Ectodermal cell (in vitro differentiated cells): ENCODE measurements at regions not wholly inside any gene's neighbourhood (a gene's known extent, or its start where the extent isn't known, plus 50 kb on each side); places are given as distances from the start of the nearest gene placed in this dataset.

Experiments
- H3K27ac ChIP-seq: 2 replicates; pipeline ENCODE4 v1.7.0; 2013; ENCODE audit warnings: mild to moderate bottlenecking, low read depth, low read length; ENCODE audit not compliant: insufficient read depth, poor library complexity, severe bottlenecking
- H3K27me3 ChIP-seq: 2 replicates; pipeline ENCODE4 v1.7.0; 2013; ENCODE audit warnings: mild to moderate bottlenecking, low read length; ENCODE audit not compliant: insufficient read depth, control insufficient read depth, poor library complexity, severe bottlenecking
- H3K36me3 ChIP-seq: one replicate; pipeline ENCODE4 v1.7.0; 2013; ENCODE audit warnings: low read length; ENCODE audit not compliant: control insufficient read depth, insufficient read depth
- H3K4me1 ChIP-seq: one replicate; pipeline ENCODE4 v1.7.0; 2013; ENCODE audit warnings: low read length; ENCODE audit not compliant: control insufficient read depth, insufficient read depth
- H3K4me3 ChIP-seq: 2 replicates; pipeline ENCODE4 v1.7.0; 2013; ENCODE audit warnings: low read depth, low read length, control low read depth; ENCODE audit not compliant: insufficient read depth
- H3K9me3 ChIP-seq: 2 replicates; pipeline ENCODE4 v1.7.0; 2013; ENCODE audit warnings: mild to moderate bottlenecking, low read length, moderate library complexity; ENCODE audit not compliant: control insufficient read depth
- WGBS, 2 experiments: methylation state at CpG; one replicate each; pipeline ENCODE4 v1.1.7; 2013; ENCODE audit warnings: missing lambda C conversion rate in 2 of 2; 5-methylcytosine and 5-hydroxymethylcytosine counted together

DNA sequence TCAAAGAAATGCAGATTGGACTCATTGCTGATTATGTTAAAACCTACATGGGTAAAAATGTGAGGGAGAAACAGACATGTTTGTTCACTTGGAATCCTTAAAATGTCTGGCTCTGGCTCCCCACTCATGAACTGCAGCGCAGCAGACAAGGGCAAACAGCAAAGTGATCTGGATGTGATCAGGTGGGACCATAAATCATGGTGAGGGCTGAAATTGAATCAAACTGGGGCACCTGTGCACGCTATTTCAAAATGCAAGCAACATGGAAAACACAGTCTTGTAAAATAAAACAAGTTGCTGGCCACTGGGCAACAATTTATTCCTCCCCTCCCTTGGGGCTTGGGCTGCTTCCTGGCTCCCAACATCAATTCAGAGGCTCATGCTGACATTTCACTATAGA, 373.4 kb downstream of the SEC16B start:
- no peak overlapping the region for H3K27ac ChIP-seq
- H3K36me3 ChIP-seq = no peaks in the 10 kb centered on the region
- no peaks in the 10 kb centered on the region for H3K4me1 ChIP-seq
- 92 to 95% methylated on average over 2 of the region's 2 CpGs for WGBS, 2 experiments
- H3K27me3 ChIP-seq = no peaks in the 10 kb centered on the region
- H3K9me3 ChIP-seq = no peaks in the 10 kb centered on the region
- no peak overlapping the region for H3K4me3 ChIP-seq

DNA sequence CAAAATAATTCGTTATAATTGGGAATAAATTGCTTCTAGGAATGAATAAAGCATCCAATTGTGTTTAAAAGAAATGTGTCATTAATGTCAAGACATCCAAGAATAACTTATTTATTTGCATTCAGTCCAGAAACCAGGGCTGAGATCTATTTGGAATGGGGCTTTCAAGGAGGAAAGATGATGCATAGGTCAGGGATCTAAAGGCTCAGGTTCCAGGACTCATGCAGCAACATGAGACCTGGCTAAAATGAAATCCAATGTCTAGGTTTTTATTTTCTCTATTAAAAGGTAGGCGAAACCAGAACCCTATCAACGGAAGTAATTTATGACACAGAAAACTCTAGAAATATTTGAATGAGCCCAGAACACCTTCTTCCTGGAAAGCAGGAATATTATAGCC, 376.8 kb downstream of the SEC16B start:
- no peaks in the 10 kb centered on the region for H3K4me1 ChIP-seq
- WGBS, 2 experiments = 94 to 95% methylated on average over 2 of the region's 3 CpGs
- H3K27me3 ChIP-seq = no peaks in the 10 kb centered on the region
- H3K4me3 ChIP-seq = no peak overlapping the region
- H3K27ac ChIP-seq = no peak overlapping the region
- no peaks in the 10 kb centered on the region for H3K9me3 ChIP-seq
- H3K36me3 ChIP-seq = no peaks in the 10 kb centered on the region

DNA sequence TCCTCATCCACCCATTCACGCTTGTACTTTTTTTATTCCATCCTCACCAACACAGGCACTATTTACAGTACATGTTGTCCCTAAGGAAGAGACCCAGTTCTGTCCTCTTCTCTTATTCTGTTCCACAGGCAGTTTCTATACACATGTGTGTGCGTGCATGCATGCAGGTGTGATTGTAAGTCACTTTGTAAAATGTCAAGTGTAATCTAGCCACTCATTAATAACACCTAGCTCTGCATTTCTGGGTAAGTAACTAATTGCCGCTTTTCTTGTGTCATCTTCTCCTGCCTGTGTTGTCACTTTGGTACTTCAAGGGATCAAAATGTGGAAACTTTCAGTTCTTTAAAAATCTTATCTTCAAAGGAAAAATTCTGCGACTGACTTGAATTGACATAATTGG, 377.2 kb downstream of the SEC16B start:
- H3K27ac ChIP-seq = no peak overlapping the region
- H3K4me3 ChIP-seq = no peak overlapping the region
- no peaks in the 10 kb centered on the region for H3K9me3 ChIP-seq
- H3K36me3 ChIP-seq = no peaks in the 10 kb centered on the region
- 96% methylated on average over 4 of the region's 4 CpGs for WGBS, 2 experiments
- no peaks in the 10 kb centered on the region for H3K4me1 ChIP-seq
- H3K27me3 ChIP-seq = no peaks in the 10 kb centered on the region

DNA sequence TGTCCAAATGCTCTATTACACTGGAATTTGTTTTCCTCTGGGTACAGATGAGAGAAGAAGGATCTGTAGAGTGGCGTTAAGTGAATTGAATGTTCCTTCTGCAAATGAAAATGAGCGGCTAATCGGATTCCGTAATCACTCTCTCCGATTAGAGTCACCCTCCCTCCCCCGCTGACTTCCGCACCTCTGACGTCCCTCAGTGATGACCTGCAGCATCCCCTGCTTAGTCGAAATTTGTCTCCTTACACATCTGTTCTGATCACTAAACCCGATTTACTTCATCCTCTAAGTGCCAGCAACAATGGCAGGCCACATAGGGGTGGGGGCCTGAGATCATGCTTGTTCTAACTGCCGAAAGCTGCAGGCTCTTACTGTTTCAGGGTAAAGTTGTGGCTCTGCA, 378.7 kb downstream of the SEC16B start:
- H3K27ac ChIP-seq = no peak overlapping the region
- H3K4me3 ChIP-seq = no peak overlapping the region
- no peaks in the 10 kb centered on the region for H3K9me3 ChIP-seq
- 83 to 87% methylated on average over 11 of the region's 11 CpGs for WGBS, 2 experiments
- no peaks in the 10 kb centered on the region for H3K36me3 ChIP-seq
- no peaks in the 10 kb centered on the region for H3K27me3 ChIP-seq
- no peaks in the 10 kb centered on the region for H3K4me1 ChIP-seq

DNA sequence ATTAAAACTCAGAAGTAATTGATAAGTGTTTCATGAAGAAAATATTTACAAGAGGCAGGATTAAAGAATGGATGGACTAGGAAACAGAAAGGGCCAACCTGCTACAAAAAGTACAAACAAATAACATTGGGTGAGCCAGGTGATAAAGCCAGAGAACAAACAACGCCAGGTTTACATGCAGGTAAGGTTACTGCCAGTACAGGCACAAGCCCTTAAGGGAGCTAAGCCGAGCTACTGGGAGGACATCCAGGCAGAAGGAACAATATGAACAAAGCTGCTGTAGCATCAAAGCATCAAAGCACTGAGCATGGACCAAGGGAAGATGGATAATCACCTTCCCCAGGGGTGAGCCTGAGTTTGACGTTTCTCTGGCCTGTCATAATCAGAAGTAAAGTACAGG, 380.7 kb downstream of the SEC16B start:
- H3K4me3 ChIP-seq = no peak overlapping the region
- H3K27ac ChIP-seq = no peak overlapping the region
- 86 to 90% methylated on average over 3 of the region's 3 CpGs for WGBS, 2 experiments

DNA sequence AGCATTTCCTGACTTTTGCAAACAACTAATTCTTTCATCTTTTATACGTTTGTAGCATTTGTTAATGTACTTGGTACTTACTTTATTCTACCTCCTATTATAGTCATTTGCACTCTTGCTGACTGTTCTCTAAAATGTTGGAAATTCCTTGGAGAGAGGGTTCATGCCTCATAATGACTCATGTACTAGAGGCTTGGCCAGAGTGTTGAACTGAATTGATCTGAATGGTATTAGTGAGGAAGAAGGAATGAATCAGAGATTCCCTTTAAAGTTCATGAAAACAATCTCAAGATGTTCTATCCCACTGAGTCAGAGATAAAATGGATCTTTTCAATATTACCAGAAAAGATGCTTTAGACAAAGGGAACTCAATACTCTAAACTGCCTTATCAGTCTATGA, 383.4 kb downstream of the SEC16B start:
- H3K36me3 ChIP-seq = no peaks in the 10 kb centered on the region
- no peak overlapping the region for H3K27ac ChIP-seq
- H3K4me3 ChIP-seq = no peak overlapping the region
- H3K9me3 ChIP-seq = no peaks in the 10 kb centered on the region
- no peaks in the 10 kb centered on the region for H3K27me3 ChIP-seq
- WGBS, 2 experiments = no CpG with 5 or more reads among the region's 1 CpG
- no peaks in the 10 kb centered on the region for H3K4me1 ChIP-seq

More for the DNA sequence above, 380.7 kb downstream of the SEC16B start:
- H3K27me3 ChIP-seq = no peaks in the 10 kb centered on the region
- H3K9me3 ChIP-seq = no peaks in the 10 kb centered on the region
- no peaks in the 10 kb centered on the region for H3K4me1 ChIP-seq
- no peaks in the 10 kb centered on the region for H3K36me3 ChIP-seq

DNA sequence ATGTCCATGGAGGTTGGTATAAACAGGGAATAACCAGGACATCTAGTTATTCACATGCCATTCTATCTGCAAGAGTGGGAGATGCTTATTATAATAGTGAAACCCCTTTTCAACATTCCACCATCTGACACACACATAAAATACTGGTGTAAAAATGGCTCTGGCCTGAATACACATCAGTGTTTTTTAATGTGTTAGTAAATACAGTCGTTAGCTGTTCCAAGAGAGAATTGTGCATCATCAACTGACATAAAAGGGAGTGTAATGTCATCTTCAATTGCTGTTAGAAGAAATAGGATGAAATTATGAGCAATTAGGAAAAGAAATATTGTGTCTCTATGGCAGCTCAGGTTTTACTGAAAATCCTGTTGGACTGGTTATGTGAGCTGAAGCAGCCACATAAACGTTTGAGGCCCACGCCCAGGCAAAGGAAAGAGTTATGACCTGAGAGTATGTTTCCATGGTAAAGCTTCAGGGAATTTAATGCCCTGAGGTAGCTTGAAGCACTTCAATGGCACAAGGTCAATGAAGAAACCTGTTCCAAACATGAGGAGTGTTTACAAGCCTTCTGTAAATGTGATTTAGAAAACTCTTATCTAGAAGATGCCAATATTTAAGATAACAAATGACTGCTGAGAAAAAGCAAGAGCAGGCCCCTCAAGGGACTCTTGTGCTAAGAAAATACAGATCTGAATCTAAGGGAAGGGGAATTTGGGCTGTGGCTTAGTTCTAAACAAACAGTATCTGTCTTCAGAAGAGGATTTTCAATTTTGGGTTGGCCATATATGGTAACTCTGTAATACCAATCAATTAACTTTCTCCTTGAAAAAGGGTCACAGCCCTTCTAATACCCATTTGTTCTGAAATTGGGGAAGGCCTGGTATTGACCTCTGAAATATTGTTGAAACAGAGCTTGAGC, 384.3 kb downstream of the SEC16B start:
- H3K27ac ChIP-seq = no peak overlapping the region
- H3K36me3 ChIP-seq = no peaks in the 10 kb centered on the region
- 89 to 96% methylated on average over 3 of the region's 3 CpGs for WGBS, 2 experiments
- H3K4me1 ChIP-seq = no peaks in the 10 kb centered on the region
- H3K9me3 ChIP-seq = no peaks in the 10 kb centered on the region
- no peak overlapping the region for H3K4me3 ChIP-seq
- no peaks in the 10 kb centered on the region for H3K27me3 ChIP-seq

DNA sequence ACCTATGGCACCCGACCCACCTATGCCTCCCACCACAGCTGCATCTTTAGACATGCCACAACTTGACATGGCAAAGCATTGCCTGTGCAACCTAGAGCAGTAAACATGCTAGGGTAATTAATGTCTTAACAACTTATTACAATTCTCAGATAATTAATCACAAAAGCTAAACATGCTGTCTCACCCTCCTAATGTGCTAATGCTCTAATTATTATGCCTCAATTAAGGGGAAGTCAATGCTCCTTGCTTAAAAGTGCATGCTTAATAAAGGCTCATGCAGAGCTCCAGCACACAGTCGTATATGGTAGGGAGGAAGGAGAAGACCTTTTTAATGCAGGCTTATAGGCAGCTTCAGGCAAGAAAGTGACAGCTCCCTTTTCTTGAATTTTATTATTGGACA, 396.0 kb downstream of the SEC16B start:
- no peaks in the 10 kb centered on the region for H3K9me3 ChIP-seq
- WGBS, 2 experiments = 92 to 93% methylated on average over 2 of the region's 2 CpGs
- no peaks in the 10 kb centered on the region for H3K27me3 ChIP-seq
- H3K36me3 ChIP-seq = no peaks in the 10 kb centered on the region
- no peak overlapping the region for H3K4me3 ChIP-seq
- H3K4me1 ChIP-seq = no peaks in the 10 kb centered on the region
- H3K27ac ChIP-seq = no peak overlapping the region

DNA sequence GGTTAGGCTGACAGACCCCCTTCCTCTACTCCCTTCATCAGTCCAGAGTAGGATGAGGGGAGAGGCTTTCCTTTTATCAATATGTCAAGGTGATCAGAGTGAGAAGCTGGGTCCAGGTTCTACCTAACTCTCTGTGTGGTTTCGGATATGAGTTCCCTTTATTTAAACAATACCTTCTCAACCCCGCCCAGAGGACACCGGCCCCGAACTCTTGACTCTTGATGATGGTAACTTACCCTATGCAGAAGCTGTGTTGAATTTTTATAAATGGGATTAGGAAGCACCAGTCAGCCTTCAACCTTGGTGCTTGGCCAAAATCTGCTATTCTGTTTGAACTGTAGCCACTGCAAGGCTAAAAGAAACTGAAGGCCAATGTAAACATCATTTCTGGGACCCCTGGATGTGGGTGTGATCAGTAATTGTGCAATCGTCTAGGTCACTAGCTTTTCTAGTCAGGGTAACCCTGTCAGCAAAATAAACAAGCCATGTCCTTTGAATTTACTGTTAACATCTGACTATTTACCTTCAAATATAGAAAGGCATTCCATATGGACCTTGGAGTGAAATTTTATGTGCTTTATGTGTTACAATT, 398.3 kb downstream of the SEC16B start:
- H3K27ac ChIP-seq = no peak overlapping the region
- 97% methylated on average over 5 of the region's 5 CpGs for WGBS, 2 experiments

GRCh38 chr1:177571076-177571475, 398.8 kb downstream of the SEC16B start:
- no peaks in the 10 kb centered on the region for H3K9me3 ChIP-seq
- H3K27me3 ChIP-seq = no peaks in the 10 kb centered on the region
- H3K4me1 ChIP-seq = no peaks in the 10 kb centered on the region
- no peak overlapping the region for H3K27ac ChIP-seq
- 53 to 71% methylated on average over 1 of the region's 1 CpG for WGBS, 2 experiments
- H3K4me3 ChIP-seq = no peak overlapping the region
- no peaks in the 10 kb centered on the region for H3K36me3 ChIP-seq

More for the DNA sequence above, 398.3 kb downstream of the SEC16B start:
- Histone ChIP-seq H3K4me1 (no peaks in the 10 kb centered on the region), H3K36me3 (no peaks in the 10 kb centered on the region), H3K27me3 (no peaks in the 10 kb centered on the region), H3K4me3 (no peak overlapping the region), H3K9me3 (no peaks in the 10 kb centered on the region)
